Neural progenitor cell (in vitro differentiated cells): ENCODE measurements at regions not wholly inside any gene's neighbourhood (a gene's known extent, or its start where the extent isn't known, plus 50 kb on each side); places are given as distances from the start of the nearest gene placed in this dataset.

Experiments used
- CTCF ChIP-seq: fragments of 200-600 bp; sonication (generic); IDR thresholded peaks from 2 replicates; pipeline ENCODE4 v1.5.1; 2017; ENCODE audit warnings: antibody characterized with exemption, mild to moderate bottlenecking
- EZH2 ChIP-seq: fragments of 200-600 bp; sonication (generic); IDR thresholded peaks from 2 replicates; pipeline ENCODE4 v1.6.1; 2017; ENCODE audit warnings: antibody characterized with exemption, mild to moderate bottlenecking, moderate library complexity
- EZH2phosphoT487 ChIP-seq: fragments of 200-600 bp; sonication (generic); IDR thresholded peaks from 2 replicates; pipeline ENCODE4 v1.6.1; 2017; ENCODE audit warnings: antibody characterized with exemption

- no peak for TF ChIP-seq CTCF
- TF ChIP-seq EZH2: no peak
- TF ChIP-seq EZH2phosphoT487: no peak
These were observed 87.1 kb downstream of the CEBPB start for GRCh38 chr20:50277460-50278376.
